ENCODE measurements at regions not wholly inside any gene's neighbourhood (a gene's known extent, or its start where the extent isn't known, plus 50 kb on each side); places are given as distances from the start of the nearest gene placed in this dataset.
"Not testable (repeated sequence)": the region's sequence is repeated elsewhere in the genome, so short reads cannot be mapped to it uniquely, and the experiment has no call there.

DNA sequence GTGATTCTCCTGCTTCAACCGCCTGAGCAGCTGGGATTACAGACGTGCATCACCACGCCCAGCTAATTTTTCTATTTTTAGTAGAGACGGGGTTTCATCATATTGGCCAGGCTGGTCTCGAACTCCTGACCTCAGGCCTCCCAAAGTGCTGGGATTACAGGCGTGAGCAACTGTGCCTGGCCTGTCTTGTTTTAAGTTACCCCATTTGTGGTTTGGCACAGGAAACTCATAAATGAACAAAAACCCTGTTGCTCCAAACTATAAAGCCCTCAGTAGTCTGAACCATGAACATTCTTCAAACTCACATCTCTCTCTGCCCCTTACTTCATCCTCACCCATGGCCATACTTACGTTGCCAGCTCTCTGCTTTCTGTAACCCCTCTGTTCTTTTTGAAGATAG lies 61.7 kb downstream of the RHOU start:
- not testable (repeated sequence) for DNase-seq (ENCODE audit: low spot score)

GRCh38 chr1:228798035-228798434 lies 62.8 kb downstream of the RHOU start:
- no peak for DNase-seq (ENCODE audit: low spot score)

- no peak for DNase-seq (ENCODE audit: low spot score)
Observed at GRCh38 chr1:228798548-228798947, 63.3 kb downstream of the RHOU start.

DNA sequence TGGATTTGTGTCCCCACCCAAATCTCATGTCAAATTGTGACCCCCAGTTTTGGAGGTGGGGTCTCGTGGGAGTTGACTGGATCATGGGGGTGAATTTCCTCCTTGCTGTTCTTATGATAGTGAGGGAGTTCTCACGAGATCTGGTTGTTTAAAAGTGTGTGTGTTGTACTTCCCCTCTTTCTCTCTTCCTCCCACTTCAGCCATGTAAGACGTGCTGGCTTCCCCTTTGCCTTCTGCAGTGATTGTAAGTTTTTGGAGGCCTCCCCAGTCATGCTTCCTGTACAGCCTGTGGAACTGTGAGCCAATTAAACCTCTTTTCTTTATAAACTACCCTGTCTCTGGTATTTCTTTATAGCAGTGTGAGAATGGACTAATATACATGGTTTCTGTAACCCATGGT lies 64.6 kb downstream of the RHOU start:
- DNase-seq (ENCODE audit: low spot score), result no peak

DNA sequence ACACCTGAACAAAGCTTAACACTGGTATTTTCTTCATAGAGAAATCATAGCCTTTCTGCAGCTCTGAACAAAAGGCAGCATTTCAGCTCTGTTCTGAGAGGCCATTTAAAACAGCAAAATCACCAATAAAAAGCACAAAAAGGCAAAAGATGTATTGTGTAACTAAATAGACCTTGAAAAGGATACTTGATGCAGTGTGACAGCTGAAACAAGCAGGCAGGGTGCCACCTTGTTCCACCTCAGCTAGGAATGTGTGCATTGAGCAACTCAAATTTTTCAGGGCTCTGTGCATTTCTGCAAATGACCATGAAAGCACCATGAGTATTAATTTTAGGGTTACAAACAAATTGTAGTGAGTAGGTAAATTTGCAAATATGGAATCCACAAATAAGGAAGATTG lies 65.8 kb downstream of the RHOU start:
- DNase-seq (ENCODE audit: low spot score), result no peak

GRCh38 chr1:228802386-228803220 lies 67.3 kb downstream of the RHOU start:
- no peak for DNase-seq (ENCODE audit: low spot score)

GRCh38 chr1:228803421-228803820 lies 68.1 kb downstream of the RHOU start:
- no peak for DNase-seq (ENCODE audit: low spot score)

DNA sequence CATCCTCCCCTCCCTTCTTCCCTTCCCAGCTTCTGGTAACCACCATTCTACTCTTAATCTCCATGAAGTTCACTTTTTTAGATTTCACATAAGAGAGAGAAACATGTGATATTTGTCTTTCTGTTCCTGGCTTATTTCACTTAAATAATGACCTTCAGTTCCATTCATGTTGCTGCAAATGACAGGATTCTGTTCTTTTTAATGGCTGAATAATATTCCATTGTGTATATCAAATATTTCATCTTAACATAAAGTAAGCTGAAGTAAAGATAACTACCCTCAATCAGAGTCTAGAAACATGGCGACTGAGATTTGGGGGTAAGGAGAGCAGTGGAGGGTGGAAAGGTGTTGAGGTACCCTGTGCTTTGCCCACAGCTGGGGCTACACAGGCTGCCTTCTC lies 68.9 kb downstream of the RHOU start:
- no peak for DNase-seq (ENCODE audit: low spot score)

- no peak for DNase-seq (ENCODE audit: low spot score)
Observed at GRCh38 chr1:228804640-228805413, 69.5 kb downstream of the RHOU start.

GRCh38 chr1:228807904-228808605 lies 72.8 kb downstream of the RHOU start:
- no peak for DNase-seq (ENCODE audit: low spot score)

GRCh38 chr1:228809621-228810394 lies 74.5 kb downstream of the RHOU start:
- no peak for DNase-seq (ENCODE audit: low spot score)

- DNase-seq (ENCODE audit: low spot score), result no peak
Observed at GRCh38 chr1:228810395-228810758, 75.1 kb downstream of the RHOU start.

DNA sequence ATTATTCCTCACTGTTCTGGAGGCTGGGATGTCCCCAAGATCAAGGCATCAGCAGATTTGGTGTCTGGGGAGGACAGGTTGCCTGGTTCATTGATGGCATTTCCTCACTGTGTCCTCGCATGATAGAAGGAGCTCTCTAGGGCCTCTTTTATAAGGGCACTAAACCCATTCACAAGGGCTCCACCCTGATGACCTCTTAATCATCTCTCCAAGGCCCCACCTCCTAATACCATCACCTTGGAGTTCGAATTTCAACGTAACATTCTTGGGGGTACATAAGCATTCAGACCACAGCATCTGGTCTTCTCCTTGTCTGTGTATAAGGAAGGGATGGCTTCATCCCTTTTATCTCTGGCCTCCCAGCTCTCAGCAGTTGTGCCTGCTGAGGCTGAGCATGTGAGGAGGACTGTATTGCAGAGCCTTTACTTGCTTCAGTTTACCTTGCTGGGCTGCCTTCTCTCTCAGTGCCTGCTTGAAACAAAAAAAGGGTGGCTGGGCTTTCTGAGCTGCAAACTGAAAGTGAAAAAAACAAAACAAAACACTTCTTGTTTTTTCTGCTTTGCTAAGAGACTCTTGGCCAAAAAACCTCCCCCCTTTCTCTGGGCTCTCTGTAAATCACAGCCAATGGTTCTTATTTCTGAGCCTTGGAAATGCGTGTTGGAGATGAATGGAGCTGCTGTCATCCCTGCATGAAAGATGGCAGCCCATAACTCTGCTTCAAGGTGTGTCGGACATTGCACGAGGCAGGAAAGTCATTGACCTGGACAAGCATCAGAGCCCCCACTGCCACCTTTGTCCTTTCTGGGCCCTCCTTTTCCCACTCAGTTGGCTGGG lies 75.8 kb downstream of the RHOU start:
- DNase-seq (ENCODE audit: low spot score), result no peak

DNA sequence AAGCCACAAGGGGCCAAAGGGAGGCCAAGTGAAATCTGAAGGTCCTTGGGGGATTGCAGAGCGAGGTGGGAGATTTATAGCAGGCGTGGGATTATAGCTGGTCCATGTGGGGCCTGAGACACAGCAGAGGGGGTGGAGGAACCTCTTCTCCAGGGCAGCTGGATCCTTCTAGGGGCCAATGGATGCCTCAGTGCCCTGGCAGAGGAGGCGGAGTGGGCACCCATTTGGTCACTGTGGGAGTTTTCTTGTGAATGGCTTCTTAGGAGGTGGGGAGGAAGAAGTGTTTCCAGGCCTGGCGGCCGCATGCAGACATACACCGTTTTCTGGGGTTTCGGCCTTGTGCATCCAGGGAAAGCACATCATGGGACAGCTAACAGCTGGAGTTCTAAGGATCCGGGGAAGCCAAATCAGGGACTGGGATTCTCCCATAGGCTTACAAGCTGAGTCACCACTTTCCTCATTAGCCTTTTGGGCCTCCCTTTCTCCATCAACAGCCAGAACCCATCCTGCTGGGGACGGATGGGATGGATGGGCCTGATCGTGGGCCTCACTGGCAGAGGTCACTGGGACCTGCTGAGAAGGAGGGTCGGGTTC lies 76.5 kb downstream of the RHOU start:
- DNase-seq (ENCODE audit: low spot score), result no peak

DNA sequence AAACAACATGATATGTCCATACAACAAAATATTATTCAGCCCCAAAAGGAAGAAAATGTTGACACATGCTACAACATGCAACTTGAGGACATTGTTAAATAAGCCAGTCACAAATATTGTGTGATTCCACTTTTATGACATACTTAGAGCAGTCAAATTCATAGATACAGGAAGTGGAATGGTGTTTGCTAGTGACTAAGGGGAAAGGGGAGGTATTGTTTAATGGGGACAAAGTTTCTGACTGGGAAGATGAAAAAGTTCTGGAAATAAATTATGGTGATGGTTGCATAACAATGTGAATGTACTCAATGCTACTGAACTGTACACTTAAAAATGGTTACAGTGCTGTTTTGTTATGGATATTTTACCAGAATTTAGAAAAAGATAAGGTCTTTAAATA lies 77.7 kb downstream of the RHOU start:
- no peak for DNase-seq (ENCODE audit: low spot score)

GRCh38 chr1:228814176-228814575 lies 78.9 kb downstream of the RHOU start:
- no peak for DNase-seq (ENCODE audit: low spot score)

DNA sequence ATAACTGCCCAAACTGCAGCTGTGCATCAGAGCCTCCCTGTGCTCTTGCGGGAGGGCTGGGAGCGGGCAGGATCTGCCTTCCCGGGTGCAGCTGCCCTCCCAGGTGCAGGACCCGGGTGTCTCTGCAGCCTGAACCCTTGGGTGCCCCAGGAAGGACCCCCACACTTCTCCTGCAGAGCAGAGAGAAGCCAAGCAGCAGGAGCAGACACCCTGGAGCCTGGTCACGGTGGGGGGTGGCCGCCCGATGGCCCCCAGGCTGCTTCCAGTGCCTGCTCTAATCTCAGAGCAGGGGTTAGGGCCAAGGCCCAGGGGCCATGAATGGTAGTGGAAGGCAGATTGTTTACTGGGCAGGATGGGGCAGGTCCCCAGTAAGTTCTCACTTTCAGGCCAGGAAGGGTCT lies 83.0 kb downstream of the RHOU start:
- DNase-seq (ENCODE audit: low spot score), result no peak

- DNase-seq (ENCODE audit: low spot score), result no peak
Observed at GRCh38 chr1:228818928-228819630, 83.8 kb downstream of the RHOU start.

DNA sequence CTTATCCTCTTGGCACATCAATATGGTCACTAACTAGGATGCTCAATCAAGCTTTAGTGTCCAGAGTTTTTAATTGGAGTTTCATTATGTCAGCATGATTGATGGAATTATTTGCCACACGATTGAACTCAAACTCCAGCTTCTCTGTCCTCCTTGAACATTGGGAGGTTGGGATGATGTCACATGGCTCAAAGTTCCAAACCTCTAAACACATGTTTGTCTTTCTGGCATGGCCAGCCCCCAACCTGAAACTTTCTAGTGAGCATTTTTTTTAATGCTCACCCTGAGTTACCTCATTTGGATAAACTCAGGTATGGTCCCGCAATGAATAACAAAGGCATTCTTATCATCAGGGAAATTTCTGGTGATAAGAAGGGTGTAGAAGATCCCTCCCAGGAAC lies 86.0 kb downstream of the RHOU start:
- DNase-seq (ENCODE audit: low spot score), result no peak

DNA sequence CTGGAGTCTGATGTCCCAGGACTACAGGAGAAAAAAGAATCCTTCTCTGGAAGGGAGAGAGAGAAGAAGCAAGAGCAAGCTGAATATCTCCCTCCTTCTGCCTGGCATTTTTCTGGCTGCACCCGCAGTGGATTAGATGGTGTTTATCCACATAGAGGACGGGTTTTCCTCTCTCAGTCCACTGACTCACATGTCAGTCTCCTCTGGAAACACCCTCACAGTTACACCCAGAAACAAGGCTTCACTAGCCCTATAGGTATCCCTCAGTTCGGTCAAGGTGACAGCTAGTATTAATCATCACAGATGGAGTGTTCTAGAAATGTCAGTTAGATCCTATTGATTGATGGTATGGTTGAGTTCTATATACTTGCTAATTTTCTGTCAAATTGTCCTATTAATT lies 87.9 kb downstream of the RHOU start:
- no peak for DNase-seq (ENCODE audit: low spot score)
